Endothelial cell of umbilical vein (primary cell): ENCODE measurements at regions not wholly inside any gene's neighbourhood (a gene's known extent, or its start where the extent isn't known, plus 50 kb on each side); places are given as distances from the start of the nearest gene placed in this dataset.

Experiments
- CTCF ChIP-seq, 2 donors: IDR thresholded peaks; 1 replicate in 1 of 2; 2 replicates in 1 of 2; pipeline ENCODE4 v1.5.1; 2011; ENCODE audit warnings: low read length in 2 of 2, mild to moderate bottlenecking in 2 of 2, moderate library complexity in 2 of 2, control low read depth in 1 of 2, inconsistent platforms in 1 of 2, low read depth in 1 of 2; ENCODE audit not compliant: insufficient read depth in 1 of 2; ENCODE audit errors: extremely low read depth in 1 of 2
- EZH2 ChIP-seq: IDR thresholded peaks from 2 replicates; pipeline ENCODE4 v1.6.1; 2012; ENCODE audit warnings: borderline replicate concordance, low read depth, mild to moderate bottlenecking, moderate library complexity, low read length, inconsistent platforms; ENCODE audit not compliant: severe bottlenecking
- GATA2 ChIP-seq: IDR thresholded peaks from 2 replicates; pipeline ENCODE4 v1.7.0; 2011; ENCODE audit warnings: low read depth, mild to moderate bottlenecking, moderate library complexity, mixed read lengths, low read length; ENCODE audit not compliant: insufficient read length, insufficient read depth
- JUN ChIP-seq: IDR thresholded peaks from 2 replicates; pipeline ENCODE4 v1.6.1; 2011; ENCODE audit warnings: borderline replicate concordance, low read depth; ENCODE audit not compliant: insufficient read length, insufficient read depth
- MAX ChIP-seq: IDR thresholded peaks from 2 replicates; pipeline ENCODE4 v1.6.1; 2011; ENCODE audit not compliant: insufficient read depth, insufficient read length
- POLR2A ChIP-seq: IDR thresholded peaks from 2 replicates; pipeline ENCODE4 v1.6.1; 2012; ENCODE audit warnings: low read depth, mild to moderate bottlenecking, control low read depth, low read length

- TF ChIP-seq CTCF (IDR thresholded peaks at IDR 0.05; ENCODE audit: extremely low read depth in 1 of 2, insufficient read depth in 1 of 2, low read depth in 1 of 2, low read length in 2 of 2) (no peak), POLR2A (no peak), MAX (no peak), EZH2 (no peak), JUN (no peak), GATA2 (no peak)
Observed at GRCh38 chr4:186949847-186950246, 226.2 kb upstream of the FAT1 start.
